Activated CD8-positive, alpha-beta T cell treated with anti-CD3 and anti-CD28 coated beads, Interleukin-2, amount 10 ng/mL, durations not matched to agents 7 days and 5 days (primary cell): ENCODE measurements at regions not wholly inside any gene's neighbourhood (a gene's known extent, or its start where the extent isn't known, plus 50 kb on each side); places are given as distances from the start of the nearest gene placed in this dataset.

Experiments used
- ATAC-seq: fragments of 150-1000 bp; cut with Tn5 transposase; one replicate; pipeline ENCODE4 v1.10.0; 2021; ENCODE audit warnings: moderate library complexity
- CTCF ChIA-PET: fragments of 350-600 bp; sonication (Branson Sonifier 250); formaldehyde crosslinking; loops from one replicate; lab custom pipeline; 2021; ENCODE audit warnings: antibody characterized with exemption; lab: Charles Lee
- POLR2A ChIA-PET: fragments of 350-600 bp; sonication (Branson Sonifier 250); formaldehyde crosslinking; loops from one replicate; lab custom pipeline; 2021; ENCODE audit warnings: antibody characterized with exemption; lab: Charles Lee
- DNase-seq: peaks from one replicate; pipeline ENCODE4 v3.0.0-alpha.2; 2020
- H3K27ac Mint-ChIP-seq: one replicate; pipeline ENCODE4 v1.8.0; 2021; ENCODE audit warnings: mild to moderate bottlenecking, mixed read lengths
- H3K27me3 Mint-ChIP-seq: one replicate; pipeline ENCODE4 v1.8.0; 2021; ENCODE audit warnings: low read depth, mixed read lengths
- H3K36me3 Mint-ChIP-seq: one replicate; pipeline ENCODE4 v1.8.0; 2021; ENCODE audit warnings: low read depth, mixed read lengths
- H3K4me1 Mint-ChIP-seq: one replicate; pipeline ENCODE4 v1.8.0; 2021; ENCODE audit warnings: low read depth, mixed read lengths
- H3K4me3 Mint-ChIP-seq: one replicate; pipeline ENCODE4 v1.8.0; 2021; ENCODE audit warnings: mild to moderate bottlenecking, mixed read lengths
- H3K9me3 Mint-ChIP-seq: one replicate; pipeline ENCODE4 v1.8.0; 2022; ENCODE audit warnings: mixed read lengths; ENCODE audit not compliant: insufficient read depth

DNA sequence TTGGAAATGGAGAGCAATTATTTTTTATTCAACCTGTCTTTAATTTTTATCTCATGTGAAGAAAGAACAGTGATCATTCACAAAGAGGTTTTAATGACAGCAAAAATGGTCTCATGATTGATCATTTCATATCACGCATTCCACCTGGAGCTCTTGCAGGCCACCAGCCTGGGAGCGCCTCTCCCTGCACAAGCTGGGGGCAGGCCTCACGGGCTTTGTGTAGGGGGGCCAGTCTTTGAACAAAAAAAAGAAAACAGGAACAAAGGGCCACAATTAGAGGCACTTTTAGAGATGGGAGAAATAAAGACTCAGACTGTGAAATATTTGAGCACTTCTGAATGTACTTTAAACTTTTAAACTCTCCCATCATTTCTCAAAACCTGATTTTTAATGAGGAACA, 232.9 kb downstream of the CHD9NB start:
- ATAC-seq (no peak), DNase-seq (no peak)
- H3K9me3 Mint-ChIP-seq: no peaks in the 10 kb centered on the region
- H3K27me3 Mint-ChIP-seq: no peaks in the 10 kb centered on the region
- H3K27ac Mint-ChIP-seq: no peak overlapping the region
- H3K4me3 Mint-ChIP-seq: no peak overlapping the region
- CTCF ChIA-PET: no interaction called here
- POLR2A ChIA-PET: no interaction called here
- no peaks in the 10 kb centered on the region for H3K4me1 Mint-ChIP-seq
- H3K36me3 Mint-ChIP-seq: no peaks in the 10 kb centered on the region

DNA sequence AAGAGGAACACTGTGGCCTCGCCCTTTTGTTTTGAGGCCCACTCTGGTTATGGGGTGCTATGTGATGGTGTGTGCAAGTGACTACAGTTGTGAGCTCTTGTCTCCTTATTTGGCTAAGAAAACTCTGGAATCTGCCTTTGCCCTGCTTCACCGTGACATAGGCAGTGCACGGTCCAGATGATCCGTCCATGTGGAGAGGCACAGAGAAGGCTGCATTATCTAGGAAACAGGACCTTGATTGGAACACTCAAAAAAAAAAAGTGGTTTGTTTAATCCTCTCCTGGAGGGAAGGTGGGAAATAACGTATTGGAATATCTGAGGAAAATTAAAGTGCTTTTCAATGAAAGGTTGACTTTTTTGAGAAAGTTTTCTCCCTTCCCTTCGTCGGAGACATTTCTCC, 233.3 kb downstream of the CHD9NB start:
- ChIA-PET POLR2A (no interaction called here), CTCF (no interaction called here)
- H3K4me1 Mint-ChIP-seq: no peaks in the 10 kb centered on the region
- H3K27ac Mint-ChIP-seq: no peak overlapping the region
- H3K9me3 Mint-ChIP-seq: no peaks in the 10 kb centered on the region
- DNase-seq (no peak), ATAC-seq (no peak)
- H3K27me3 Mint-ChIP-seq: no peaks in the 10 kb centered on the region
- no peaks in the 10 kb centered on the region for H3K36me3 Mint-ChIP-seq
- no peak overlapping the region for H3K4me3 Mint-ChIP-seq

DNA sequence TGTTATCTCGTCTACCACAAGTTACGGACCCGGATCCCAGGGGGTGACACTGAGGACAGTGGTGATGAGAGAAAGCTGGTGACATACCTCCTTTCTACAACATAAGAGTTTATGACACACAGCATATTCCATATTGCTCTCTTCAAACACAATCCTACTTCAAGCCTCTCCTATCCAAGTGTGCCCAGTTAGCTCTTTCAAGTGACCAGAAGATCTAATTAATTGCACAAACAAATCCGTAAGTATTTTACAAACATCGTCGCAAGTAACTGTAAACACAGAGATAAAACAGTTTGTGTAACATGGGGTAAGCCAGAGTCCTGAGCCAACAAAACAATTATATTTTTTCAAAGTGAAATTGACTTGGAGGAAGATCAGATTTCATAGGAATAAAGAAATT, 235.0 kb downstream of the CHD9NB start:
- no peak for ATAC-seq
- ChIA-PET CTCF (no interaction called here), POLR2A (no interaction called here)
- Mint-ChIP-seq H3K4me1 (no peaks in the 10 kb centered on the region), H3K27me3 (no peaks in the 10 kb centered on the region), H3K9me3 (no peaks in the 10 kb centered on the region), H3K4me3 (no peak overlapping the region), H3K27ac (no peak overlapping the region), H3K36me3 (no peaks in the 10 kb centered on the region)
- DNase-seq: no peak

DNA sequence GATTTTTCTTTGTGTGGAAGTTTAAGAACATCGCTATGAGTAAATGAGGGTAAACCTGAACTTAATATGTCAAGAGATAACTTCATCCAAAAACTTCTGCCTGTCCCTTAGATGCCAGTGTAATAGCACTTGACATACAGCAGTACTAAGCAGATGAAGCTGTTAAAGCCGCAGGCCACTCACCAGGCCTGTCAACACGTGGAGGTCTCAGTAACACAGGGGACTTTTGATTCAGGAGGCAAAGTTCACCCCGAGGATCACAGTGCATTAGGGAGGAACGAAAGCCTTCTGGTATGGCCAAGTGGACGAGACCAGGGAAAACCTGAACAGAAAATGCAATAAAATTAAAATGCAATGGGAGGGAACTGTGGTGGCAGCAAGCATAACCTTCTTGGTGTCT, 235.7 kb downstream of the CHD9NB start:
- Mint-ChIP-seq H3K4me3 (no peak overlapping the region), H3K27ac (no peak overlapping the region), H3K9me3 (no peaks in the 10 kb centered on the region), H3K36me3 (no peaks in the 10 kb centered on the region), H3K4me1 (no peaks in the 10 kb centered on the region), H3K27me3 (no peaks in the 10 kb centered on the region)
- DNase-seq: no peak
- CTCF ChIA-PET: no interaction called here
- no peak for ATAC-seq
- POLR2A ChIA-PET: no interaction called here

DNA sequence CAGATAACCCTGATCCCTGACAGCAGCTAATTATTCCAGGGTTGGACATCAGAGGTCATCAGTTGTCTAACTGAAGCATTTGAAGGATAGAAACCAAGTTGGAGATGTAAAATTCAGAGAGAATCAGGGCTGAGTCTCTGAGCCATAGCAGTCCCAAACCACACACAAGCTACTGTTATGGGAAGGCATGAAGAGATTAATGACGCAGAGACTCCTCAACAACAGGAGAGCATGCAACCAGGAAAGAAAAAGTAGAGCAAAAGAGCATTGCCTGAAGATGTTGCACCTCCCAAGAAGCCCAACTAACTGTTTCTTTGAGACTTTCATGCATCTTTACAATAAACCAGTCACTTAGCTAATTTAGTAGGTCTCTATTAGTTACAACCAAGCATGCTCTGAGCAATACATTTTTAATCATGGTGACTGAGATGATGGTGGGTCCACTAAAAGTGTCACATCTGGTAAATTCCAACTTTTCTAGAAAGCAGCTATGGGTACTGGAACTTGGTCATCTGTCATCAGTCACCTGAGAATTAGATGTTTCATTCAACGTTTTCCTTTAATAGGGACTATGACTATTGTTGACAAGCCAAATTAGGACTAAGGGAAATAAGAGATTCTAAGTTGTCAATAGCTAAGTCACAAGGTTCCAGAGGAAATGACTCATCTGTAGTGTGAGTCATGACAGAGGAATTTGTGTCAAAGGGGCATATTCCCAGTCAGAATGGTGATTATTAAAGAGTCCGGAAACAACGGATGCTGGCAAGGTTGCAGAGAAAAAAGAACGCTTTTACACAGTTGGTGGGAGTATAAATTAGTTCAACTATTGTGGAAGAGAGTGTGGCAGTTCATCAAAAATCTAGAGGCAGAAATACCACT, 239.8 kb downstream of the CHD9NB start:
- Mint-ChIP-seq H3K27ac (no peak overlapping the region), H3K27me3 (no peaks in the 10 kb centered on the region), H3K9me3 (no peaks in the 10 kb centered on the region), H3K36me3 (no peaks in the 10 kb centered on the region), H3K4me3 (no peak overlapping the region), H3K4me1 (no peaks in the 10 kb centered on the region)
- no peak for ATAC-seq
- ChIA-PET CTCF (no interaction called here), POLR2A (no interaction called here)
- no peak for DNase-seq

DNA sequence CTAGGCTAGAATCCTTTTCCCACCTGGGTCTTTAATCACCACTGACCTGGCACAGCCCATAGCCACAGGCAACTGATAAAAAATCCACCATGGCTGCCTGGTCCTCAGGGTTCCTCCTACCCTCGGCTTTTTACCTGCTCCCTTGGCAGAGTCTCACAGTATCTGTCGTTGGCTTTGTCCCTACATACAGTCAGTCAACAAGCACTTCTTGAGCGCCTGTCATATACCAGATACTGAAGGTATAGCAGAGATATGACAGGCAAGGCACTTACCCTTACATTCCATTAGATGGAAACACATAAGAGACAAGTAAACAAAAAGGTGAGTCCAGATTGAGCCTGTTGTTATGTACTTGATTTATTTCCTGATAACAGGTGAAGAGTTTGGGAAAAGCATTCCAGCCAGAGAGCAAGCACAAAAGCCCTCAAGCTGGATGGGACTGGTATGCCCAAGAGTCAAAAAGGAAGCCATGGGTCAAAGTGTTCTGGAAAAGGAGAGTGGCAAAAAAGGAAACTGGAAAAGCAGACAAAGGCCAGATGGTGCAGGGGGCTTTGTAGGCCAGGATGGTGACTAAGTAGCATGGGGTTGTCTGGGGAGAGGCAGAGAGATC, 247.0 kb downstream of the CHD9NB start:
- ChIA-PET CTCF (no interaction called here), POLR2A (no interaction called here)
- H3K4me1 Mint-ChIP-seq: no peaks in the 10 kb centered on the region
- no peaks in the 10 kb centered on the region for H3K27me3 Mint-ChIP-seq
- no peak for DNase-seq
- ATAC-seq: no peak
- no peak overlapping the region for H3K4me3 Mint-ChIP-seq
- no peaks in the 10 kb centered on the region for H3K36me3 Mint-ChIP-seq
- H3K9me3 Mint-ChIP-seq: no peaks in the 10 kb centered on the region
- H3K27ac Mint-ChIP-seq: no peak overlapping the region

DNA sequence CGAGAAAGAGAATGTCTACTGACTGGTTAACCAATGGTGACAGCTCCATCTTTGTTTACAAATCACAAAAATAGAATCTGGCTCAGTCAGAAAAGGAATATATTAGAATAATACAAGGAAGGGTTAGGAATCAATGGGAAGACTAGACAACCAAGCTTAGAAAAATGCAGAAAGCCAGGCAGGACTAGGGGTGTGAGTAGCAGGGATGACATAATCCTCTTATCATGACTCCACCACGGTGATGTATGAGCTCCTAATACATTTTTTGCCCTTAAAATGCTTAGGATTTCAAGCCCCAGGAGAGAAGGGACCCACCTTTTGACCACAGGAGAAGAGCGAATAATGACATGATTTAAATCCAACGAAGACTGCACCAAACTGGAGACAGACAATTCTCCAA, 252.3 kb downstream of the CHD9NB start:
- H3K4me1 Mint-ChIP-seq: no peaks in the 10 kb centered on the region
- no peaks in the 10 kb centered on the region for H3K9me3 Mint-ChIP-seq
- H3K27ac Mint-ChIP-seq: no peak overlapping the region
- ATAC-seq (no peak), DNase-seq (no peak)
- ChIA-PET CTCF (no interaction called here), POLR2A (no interaction called here)
- no peaks in the 10 kb centered on the region for H3K36me3 Mint-ChIP-seq
- H3K27me3 Mint-ChIP-seq: no peaks in the 10 kb centered on the region
- no peak overlapping the region for H3K4me3 Mint-ChIP-seq

DNA sequence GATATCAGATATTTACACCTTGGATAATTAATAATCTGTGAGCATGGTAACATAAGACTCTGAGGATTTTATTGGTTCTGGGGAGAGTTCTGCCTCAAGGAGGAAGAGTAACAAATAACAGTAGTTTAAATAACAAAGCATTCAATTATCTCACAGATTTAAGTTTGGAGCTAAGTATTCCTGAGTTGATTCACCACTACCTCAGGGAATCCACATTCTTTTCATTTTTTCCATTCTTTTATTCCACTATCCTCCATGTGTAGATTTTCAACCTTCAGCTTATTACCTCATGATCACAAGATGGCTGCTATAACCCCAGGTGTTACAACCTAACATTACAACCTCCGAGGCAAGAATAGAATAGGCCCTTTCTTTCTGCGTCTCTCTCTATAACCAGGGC, 252.2 kb upstream of the TOX3 start:
- no peak for ATAC-seq
- Mint-ChIP-seq H3K4me3 (no peak overlapping the region), H3K27ac (no peak overlapping the region), H3K36me3 (no peaks in the 10 kb centered on the region), H3K9me3 (no peaks in the 10 kb centered on the region), H3K4me1 (no peaks in the 10 kb centered on the region), H3K27me3 (no peaks in the 10 kb centered on the region)
- no peak for DNase-seq
- ChIA-PET CTCF (no interaction called here), POLR2A (no interaction called here)

DNA sequence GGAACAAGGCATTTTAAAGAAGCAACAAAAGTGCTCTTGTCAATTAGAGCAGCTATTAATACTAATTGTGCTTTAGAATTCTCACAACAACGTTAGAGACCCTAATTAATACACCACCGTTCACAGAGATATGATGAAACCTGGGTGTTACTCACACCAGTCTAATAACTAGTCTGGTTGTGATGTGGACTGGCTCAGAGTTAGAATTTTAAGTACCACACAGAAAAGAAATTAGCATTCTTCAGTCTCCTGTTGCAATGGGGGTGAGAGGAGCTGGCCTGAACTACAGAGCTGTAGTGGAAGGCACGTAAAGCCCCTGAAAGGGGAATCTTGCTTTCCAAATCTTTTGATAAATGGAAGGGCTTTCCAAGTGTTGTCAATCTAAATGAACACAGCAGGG, 240.8 kb upstream of the TOX3 start:
- ChIA-PET CTCF (interaction anchor here (0.6 kb wide), 1 partner anchor 494 kb away, joined by 3 read pairs; no protein-coding TSS in a partner anchor), POLR2A (no interaction called here)
- Mint-ChIP-seq H3K27me3 (no peaks in the 10 kb centered on the region), H3K27ac (no peak overlapping the region), H3K4me1 (no peaks in the 10 kb centered on the region), H3K9me3 (no peaks in the 10 kb centered on the region), H3K4me3 (no peak overlapping the region), H3K36me3 (no peaks in the 10 kb centered on the region)
- DNase-seq (no peak), ATAC-seq (no peak)

DNA sequence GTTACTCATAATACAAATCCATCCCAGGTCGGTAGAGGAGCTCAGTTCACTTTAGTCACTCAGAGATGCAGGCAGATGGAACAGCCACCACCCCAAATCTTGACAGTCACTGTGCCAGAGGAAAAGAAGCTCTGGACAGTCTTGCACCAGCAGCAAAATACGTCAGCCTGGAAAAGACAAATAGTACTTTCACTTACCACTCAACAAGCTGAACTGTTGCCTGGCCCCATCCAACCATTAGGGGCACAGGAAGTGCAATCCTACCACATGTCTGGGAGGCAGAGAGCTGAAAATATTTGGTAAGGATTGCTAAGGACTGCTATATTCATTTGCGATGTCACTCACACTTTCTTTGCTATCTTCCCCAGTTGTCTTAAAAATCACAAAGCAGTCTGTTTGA, 239.1 kb upstream of the TOX3 start:
- Mint-ChIP-seq H3K4me3 (no peak overlapping the region), H3K4me1 (no peaks in the 10 kb centered on the region), H3K9me3 (no peaks in the 10 kb centered on the region), H3K27ac (no peak overlapping the region), H3K27me3 (no peaks in the 10 kb centered on the region), H3K36me3 (no peaks in the 10 kb centered on the region)
- ChIA-PET CTCF (no interaction called here), POLR2A (no interaction called here)
- ATAC-seq (no peak), DNase-seq (no peak)

DNA sequence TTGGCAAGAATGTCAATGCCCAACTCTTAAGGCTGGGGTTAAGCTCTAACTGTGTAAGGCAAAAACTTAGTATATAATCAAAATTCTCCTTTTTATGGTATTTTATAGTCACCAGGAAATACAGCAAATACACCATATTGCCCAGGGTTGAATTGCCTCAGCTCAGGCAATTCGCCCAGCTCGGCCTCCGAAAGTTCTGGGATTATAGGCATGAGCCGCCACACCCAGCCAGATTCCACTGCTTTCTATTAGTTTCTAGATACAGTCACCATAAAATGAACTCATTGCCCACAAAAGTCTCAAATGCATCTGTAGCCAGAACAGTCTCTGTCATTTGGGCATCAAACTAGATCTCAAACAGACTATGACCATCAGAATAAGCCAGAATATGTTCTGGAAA, 238.7 kb upstream of the TOX3 start:
- no peaks in the 10 kb centered on the region for H3K4me1 Mint-ChIP-seq
- ATAC-seq (no peak), DNase-seq (no peak)
- no peaks in the 10 kb centered on the region for H3K27me3 Mint-ChIP-seq
- no peak overlapping the region for H3K4me3 Mint-ChIP-seq
- no peaks in the 10 kb centered on the region for H3K9me3 Mint-ChIP-seq
- POLR2A ChIA-PET: no interaction called here
- CTCF ChIA-PET: no interaction called here
- no peak overlapping the region for H3K27ac Mint-ChIP-seq
- H3K36me3 Mint-ChIP-seq: no peaks in the 10 kb centered on the region

DNA sequence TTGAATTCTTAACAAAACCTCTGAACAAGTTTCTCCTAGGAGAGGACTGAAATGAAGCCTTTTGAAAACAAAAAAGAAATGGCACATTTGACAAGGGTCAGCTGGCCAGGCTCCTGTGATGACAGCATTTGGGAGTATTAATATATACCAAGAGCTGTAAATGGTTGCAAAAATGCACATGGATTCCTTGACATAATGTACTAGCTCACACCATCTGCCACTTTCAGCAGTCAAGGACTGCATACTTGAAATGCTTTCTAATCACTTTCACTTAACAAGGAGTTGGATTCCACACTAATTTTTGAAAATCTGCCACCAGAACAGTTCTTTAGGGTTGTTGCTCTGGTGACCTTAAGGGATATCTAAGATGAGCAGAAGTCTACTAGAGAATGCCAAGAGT, 236.7 kb upstream of the TOX3 start:
- no peak for DNase-seq
- ChIA-PET CTCF (no interaction called here), POLR2A (no interaction called here)
- no peaks in the 10 kb centered on the region for H3K27me3 Mint-ChIP-seq
- H3K36me3 Mint-ChIP-seq: no peaks in the 10 kb centered on the region
- no peaks in the 10 kb centered on the region for H3K4me1 Mint-ChIP-seq
- no peaks in the 10 kb centered on the region for H3K9me3 Mint-ChIP-seq
- no peak overlapping the region for H3K4me3 Mint-ChIP-seq
- ATAC-seq: no peak
- H3K27ac Mint-ChIP-seq: no peak overlapping the region
